ENCODE measurements at regions not wholly inside any gene's neighbourhood (a gene's known extent, or its start where the extent isn't known, plus 50 kb on each side); places are given as distances from the start of the nearest gene placed in this dataset.

GRCh38 chr2:176643646-176644045 is 374.4 kb downstream of the MTX2 start:
- ATAC-seq, result no peak
- DNase-seq, result no peak
- intact Hi-C loops (cut with DNase I), result no loop called here
- H3K27me3 ChIP-seq, result peaks cover 74% of the 10 kb centered on the region
- no peaks in the 10 kb centered on the region for H3K9me3 ChIP-seq
- no peak overlapping the region for H3K27ac ChIP-seq
- H3K36me3 ChIP-seq, result no peaks in the 10 kb centered on the region
- no peak overlapping the region for H3K4me3 ChIP-seq
- H3K4me1 ChIP-seq, result no peaks in the 10 kb centered on the region
- TF ChIP-seq CTCF (IDR thresholded peaks at IDR 0.05), result no peak

GRCh38 chr2:176645494-176645893 is 376.3 kb downstream of the MTX2 start:
- no peak for TF ChIP-seq CTCF (IDR thresholded peaks at IDR 0.05)
- H3K9me3 ChIP-seq, result no peaks in the 10 kb centered on the region
- H3K27ac ChIP-seq, result no peak overlapping the region
- no peaks in the 10 kb centered on the region for H3K36me3 ChIP-seq
- H3K4me3 ChIP-seq, result no peak overlapping the region
- no peak for ATAC-seq
- no peak for DNase-seq
- intact Hi-C loops (cut with DNase I), result no loop called here
- H3K27me3 ChIP-seq, result peaks cover 72% of the 10 kb centered on the region
- H3K4me1 ChIP-seq, result no peaks in the 10 kb centered on the region

GRCh38 chr2:176646033-176646615 is 376.9 kb downstream of the MTX2 start:
- Histone ChIP-seq H3K9me3 (no peaks in the 10 kb centered on the region), H3K27ac (no peak overlapping the region), H3K4me1 (no peaks in the 10 kb centered on the region), H3K36me3 (no peaks in the 10 kb centered on the region), H3K27me3 (peaks cover 66% of the 10 kb centered on the region), H3K4me3 (no peak overlapping the region)
- DNase-seq (no peak), ATAC-seq (no peak)
- intact Hi-C loops (cut with DNase I), result no loop called here
- no peak for TF ChIP-seq CTCF (IDR thresholded peaks at IDR 0.05)

GRCh38 chr2:176647325-176648165 is 378.3 kb downstream of the MTX2 start:
- intact Hi-C loops (cut with DNase I), result no loop called here
- peaks cover 54% of the 10 kb centered on the region for H3K27me3 ChIP-seq
- H3K4me1 ChIP-seq, result no peaks in the 10 kb centered on the region
- no peaks in the 10 kb centered on the region for H3K36me3 ChIP-seq
- H3K4me3 ChIP-seq, result no peak overlapping the region
- no peak for TF ChIP-seq CTCF (IDR thresholded peaks at IDR 0.05)
- no peak overlapping the region for H3K27ac ChIP-seq
- ATAC-seq (no peak), DNase-seq (no peak)
- no peaks in the 10 kb centered on the region for H3K9me3 ChIP-seq

- H3K27ac ChIP-seq, result no peak overlapping the region
- no peak for DNase-seq
- H3K4me3 ChIP-seq, result no peak overlapping the region
- no peaks in the 10 kb centered on the region for H3K9me3 ChIP-seq
- ATAC-seq, result no peak
- TF ChIP-seq CTCF (IDR thresholded peaks at IDR 0.05), result no peak
- no peaks in the 10 kb centered on the region for H3K36me3 ChIP-seq
- intact Hi-C loops (cut with DNase I), result no loop called here
- no peaks in the 10 kb centered on the region for H3K4me1 ChIP-seq
- H3K27me3 ChIP-seq, result peaks cover 42% of the 10 kb centered on the region
Observed at GRCh38 chr2:176648700-176649297, 379.6 kb downstream of the MTX2 start.

All from upper lobe of right lung (tissue), 1 donor.